Effector memory CD4-positive, alpha-beta T cell (primary cell): ENCODE measurements at regions not wholly inside any gene's neighbourhood (a gene's known extent, or its start where the extent isn't known, plus 50 kb on each side); places are given as distances from the start of the nearest gene placed in this dataset.

Experiments used
- DNase-seq, 3 donors: peaks; one replicate each; pipeline ENCODE4 v3.0.0-alpha.2; 2020
- H3K27ac ChIP-seq: 2 replicates; pipeline ENCODE4 v1.7.0; 2013; ENCODE audit warnings: mild to moderate bottlenecking, low read length, moderate library complexity; ENCODE audit not compliant: insufficient read depth, poor library complexity, severe bottlenecking
- H3K27me3 ChIP-seq: replicated peaks from 2 replicates; pipeline ENCODE4 v1.7.0; 2013; ENCODE audit warnings: mild to moderate bottlenecking, low read length; ENCODE audit not compliant: insufficient read depth, control insufficient read depth, poor library complexity, severe bottlenecking
- H3K36me3 ChIP-seq: 2 replicates; pipeline ENCODE4 v1.7.0; 2013; ENCODE audit warnings: mild to moderate bottlenecking, low read length, moderate library complexity; ENCODE audit not compliant: control insufficient read depth, insufficient read depth
- H3K4me1 ChIP-seq: 2 replicates; pipeline ENCODE4 v1.7.0; 2013; ENCODE audit warnings: low read length, mild to moderate bottlenecking; ENCODE audit not compliant: control insufficient read depth, insufficient read depth, poor library complexity, severe bottlenecking
- H3K4me3 ChIP-seq: 2 replicates; pipeline ENCODE4 v1.7.0; 2013; ENCODE audit warnings: low read length, low read depth, mild to moderate bottlenecking; ENCODE audit not compliant: insufficient read depth, poor library complexity, severe bottlenecking
- H3K9me3 ChIP-seq: 2 replicates; pipeline ENCODE4 v1.7.0; 2013; ENCODE audit warnings: mild to moderate bottlenecking, low read length, moderate library complexity; ENCODE audit not compliant: control insufficient read depth

DNA sequence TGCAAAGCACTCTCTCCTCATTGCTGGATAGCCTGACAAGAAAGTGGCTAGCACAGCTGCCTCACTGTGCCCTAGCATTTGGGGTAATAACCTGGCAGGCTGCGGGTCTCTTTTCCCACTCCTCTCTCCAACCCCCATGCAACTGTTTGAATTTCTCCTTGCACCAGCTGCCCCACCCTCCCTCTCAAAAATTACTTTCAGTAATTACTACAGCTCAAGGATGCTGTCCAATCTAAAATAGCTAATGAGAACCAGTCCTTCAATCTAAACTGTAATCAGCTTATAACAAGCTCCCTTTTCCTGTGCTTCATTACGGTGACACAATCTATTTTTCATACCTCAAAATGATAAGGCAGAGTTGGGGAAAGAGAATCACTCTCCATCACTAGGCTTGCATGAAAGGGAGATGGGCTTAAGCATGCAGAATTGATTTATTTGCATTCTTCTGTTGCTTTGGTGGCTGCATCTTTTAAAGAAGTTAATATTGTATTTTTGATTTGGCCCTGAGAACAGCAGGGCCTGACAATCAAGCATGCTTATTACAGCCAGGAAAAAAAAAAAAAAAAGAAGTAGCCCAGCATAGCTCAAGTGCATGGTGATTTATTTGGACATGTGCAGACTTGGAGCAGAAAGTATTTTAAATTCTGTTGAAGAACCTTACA is 881.8 kb downstream of the SLC4A3 start:
- Histone ChIP-seq H3K36me3 (no peaks in the 10 kb centered on the region), H3K9me3 (no peaks in the 10 kb centered on the region), H3K27ac (no peak overlapping the region), H3K4me1 (no peaks in the 10 kb centered on the region), H3K4me3 (no peak overlapping the region), H3K27me3 (no peaks in the 10 kb centered on the region)
- no peak for DNase-seq

- no peak overlapping the region for H3K4me3 ChIP-seq
- H3K27me3 ChIP-seq = no peaks in the 10 kb centered on the region
- no peaks in the 10 kb centered on the region for H3K4me1 ChIP-seq
- no peaks in the 10 kb centered on the region for H3K36me3 ChIP-seq
- H3K9me3 ChIP-seq = no peaks in the 10 kb centered on the region
- DNase-seq = no peak
- H3K27ac ChIP-seq = no peak overlapping the region
Measured at GRCh38 chr2:220509966-220510365, 882.5 kb downstream of the SLC4A3 start.

- no peaks in the 10 kb centered on the region for H3K9me3 ChIP-seq
- no peak for DNase-seq
Measured at GRCh38 chr2:220510668-220511067, 883.2 kb downstream of the SLC4A3 start.

DNA sequence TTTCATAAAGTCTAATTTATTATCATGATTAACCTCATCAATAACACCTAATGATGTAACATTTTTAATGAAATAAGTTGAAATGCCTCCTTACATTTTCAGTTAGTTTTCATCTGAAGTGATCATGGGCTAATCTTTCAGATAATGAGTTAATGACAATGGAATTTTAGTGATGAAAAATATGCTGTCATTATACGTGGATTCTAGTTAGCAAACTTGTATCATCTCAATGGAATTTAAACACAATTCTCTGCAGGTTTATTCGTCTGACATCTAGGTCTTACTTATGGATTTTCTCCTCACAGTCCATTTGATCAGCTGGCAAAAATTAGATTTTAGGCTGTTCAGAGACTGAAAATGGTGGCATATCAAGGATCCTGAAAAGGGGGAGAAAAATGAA is 885.0 kb downstream of the SLC4A3 start:
- Histone ChIP-seq H3K27ac (no peak overlapping the region), H3K27me3 (no peaks in the 10 kb centered on the region), H3K36me3 (no peaks in the 10 kb centered on the region), H3K4me3 (no peak overlapping the region), H3K4me1 (no peaks in the 10 kb centered on the region), H3K9me3 (no peaks in the 10 kb centered on the region)
- DNase-seq = no peak

More at GRCh38 chr2:220510668-220511067, 883.2 kb downstream of the SLC4A3 start:
- H3K27ac ChIP-seq = no peak overlapping the region
- no peaks in the 10 kb centered on the region for H3K27me3 ChIP-seq
- H3K4me3 ChIP-seq = no peak overlapping the region
- no peaks in the 10 kb centered on the region for H3K36me3 ChIP-seq
- H3K4me1 ChIP-seq = no peaks in the 10 kb centered on the region

- Histone ChIP-seq H3K27me3 (no peaks in the 10 kb centered on the region), H3K36me3 (no peaks in the 10 kb centered on the region), H3K4me1 (no peaks in the 10 kb centered on the region), H3K9me3 (no peaks in the 10 kb centered on the region), H3K27ac (no peak overlapping the region), H3K4me3 (no peak overlapping the region)
- DNase-seq = no peak
Measured at GRCh38 chr2:220513573-220514288, 886.3 kb downstream of the SLC4A3 start.

DNA sequence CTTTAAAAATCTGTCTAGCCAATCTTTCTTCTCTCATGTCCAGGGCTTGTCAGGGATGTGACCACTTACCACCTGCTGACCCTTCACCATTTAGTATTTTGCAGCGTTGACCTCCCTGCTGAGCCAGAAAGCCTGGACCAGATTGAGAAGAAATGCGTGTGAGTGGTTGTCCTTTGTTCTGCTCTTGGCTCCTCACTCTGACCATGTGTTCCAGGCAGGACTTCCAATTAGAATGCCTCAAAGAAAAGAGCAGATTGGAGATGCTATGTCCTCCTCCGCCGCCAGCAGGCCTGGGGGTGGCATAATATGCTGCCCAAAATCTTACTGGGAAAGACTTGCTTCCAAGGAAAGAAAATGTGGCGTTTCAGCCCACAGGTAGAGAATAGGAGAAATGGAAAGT is 894.1 kb downstream of the SLC4A3 start:
- Histone ChIP-seq H3K36me3 (no peaks in the 10 kb centered on the region), H3K27ac (no peak overlapping the region), H3K27me3 (no peaks in the 10 kb centered on the region), H3K4me1 (no peaks in the 10 kb centered on the region), H3K9me3 (no peaks in the 10 kb centered on the region), H3K4me3 (no peak overlapping the region)
- no peak for DNase-seq

DNA sequence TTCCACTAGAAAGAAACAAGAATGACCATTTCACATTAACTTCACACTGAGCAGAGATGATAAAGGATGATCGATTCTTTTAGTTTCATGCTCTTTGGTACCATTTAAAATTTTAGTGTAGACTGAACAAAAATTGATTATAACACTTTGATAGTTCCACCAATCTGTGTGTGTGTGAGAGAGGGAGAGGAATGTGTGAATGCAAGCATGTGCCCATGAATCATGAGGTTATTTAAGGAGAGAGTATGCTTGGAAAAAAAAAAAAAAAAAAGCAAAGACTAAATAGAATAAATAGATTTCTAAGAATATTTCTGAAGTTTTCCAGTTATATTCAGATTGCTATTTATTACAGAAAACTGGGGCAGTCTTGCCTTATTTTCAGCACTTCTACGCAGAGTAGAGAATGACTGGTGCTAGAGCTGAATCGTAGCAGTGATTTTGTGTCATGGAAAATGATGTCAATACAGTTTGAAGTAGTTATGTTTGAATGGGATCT is 900.8 kb downstream of the SLC4A3 start:
- Histone ChIP-seq H3K36me3 (no peaks in the 10 kb centered on the region), H3K27me3 (no peaks in the 10 kb centered on the region), H3K4me1 (no peaks in the 10 kb centered on the region), H3K9me3 (no peaks in the 10 kb centered on the region), H3K4me3 (no peak overlapping the region), H3K27ac (no peak overlapping the region)
- DNase-seq = no peak

- Histone ChIP-seq H3K27me3 (no peaks in the 10 kb centered on the region), H3K4me1 (no peaks in the 10 kb centered on the region), H3K36me3 (no peaks in the 10 kb centered on the region), H3K4me3 (no peak overlapping the region), H3K27ac (no peak overlapping the region), H3K9me3 (no peaks in the 10 kb centered on the region)
- DNase-seq = no peak
Measured at GRCh38 chr2:220531216-220531615, 903.8 kb downstream of the SLC4A3 start.

DNA sequence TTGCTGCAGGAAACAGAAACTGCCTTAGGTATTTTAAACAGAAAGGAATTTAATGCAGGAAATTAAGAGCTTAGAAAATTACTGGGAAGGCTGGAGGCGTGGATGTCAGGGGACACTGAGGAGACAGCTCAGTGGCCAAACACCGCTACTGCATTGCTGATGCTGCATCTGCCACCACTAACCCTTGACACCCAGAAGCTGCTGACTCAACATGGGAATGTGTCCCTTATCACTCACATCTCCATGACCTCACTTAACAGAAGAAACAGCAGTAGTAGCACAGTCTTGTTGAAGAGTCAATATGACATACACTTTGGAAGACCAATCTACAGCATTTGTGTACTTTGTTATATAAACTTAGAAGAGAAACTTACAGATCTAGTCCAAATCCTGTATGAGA is 906.1 kb downstream of the SLC4A3 start:
- Histone ChIP-seq H3K36me3 (no peaks in the 10 kb centered on the region), H3K9me3 (no peaks in the 10 kb centered on the region), H3K27me3 (no peaks in the 10 kb centered on the region), H3K4me3 (no peak overlapping the region), H3K27ac (no peak overlapping the region), H3K4me1 (no peaks in the 10 kb centered on the region)
- DNase-seq = no peak

DNA sequence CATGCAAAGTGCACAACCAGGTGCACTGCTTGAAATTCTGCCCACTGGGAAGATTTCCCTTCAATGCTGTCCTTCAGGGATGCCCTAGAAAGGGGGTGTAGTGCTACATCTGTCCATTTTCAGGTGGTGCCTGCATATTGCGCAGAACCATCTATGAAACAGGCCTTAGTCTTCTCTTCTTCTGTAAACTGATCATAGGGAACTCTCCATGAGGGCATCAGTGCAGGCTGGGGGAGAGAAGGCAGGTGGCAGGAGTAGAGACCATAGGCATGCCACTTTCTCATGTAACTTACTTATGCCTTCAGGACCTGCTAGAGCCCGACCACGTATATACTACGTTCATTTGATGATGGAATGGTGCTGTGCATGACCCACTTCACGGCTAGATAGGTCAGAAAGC is 912.1 kb downstream of the SLC4A3 start:
- H3K36me3 ChIP-seq = no peaks in the 10 kb centered on the region
- no peak overlapping the region for H3K27ac ChIP-seq
- H3K4me1 ChIP-seq = no peaks in the 10 kb centered on the region
- DNase-seq = no peak
- no peaks in the 10 kb centered on the region for H3K9me3 ChIP-seq
- no peak overlapping the region for H3K4me3 ChIP-seq
- no peaks in the 10 kb centered on the region for H3K27me3 ChIP-seq
